ENCODE measurements at regions not wholly inside any gene's neighbourhood (a gene's known extent, or its start where the extent isn't known, plus 50 kb on each side); places are given as distances from the start of the nearest gene placed in this dataset.

DNA sequence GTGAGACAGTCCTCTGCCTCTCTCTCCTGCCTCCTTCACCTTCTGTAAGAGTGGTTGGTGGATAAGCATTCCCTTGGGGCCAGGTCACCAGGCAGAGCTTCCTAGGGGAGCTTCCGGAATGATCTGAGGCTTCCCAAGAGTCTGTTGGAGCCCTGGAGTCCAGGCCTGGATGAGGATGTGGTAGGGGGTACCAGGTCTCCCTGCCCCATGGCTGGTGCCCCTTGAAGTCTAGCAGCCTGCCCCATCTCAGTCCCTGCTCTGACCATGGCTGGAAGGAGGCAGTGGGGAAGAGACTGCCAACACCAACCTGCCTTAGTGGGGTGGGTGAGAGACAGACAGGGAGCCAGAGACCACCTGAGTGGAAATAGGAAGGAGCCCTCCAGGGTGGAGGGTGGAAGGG is 1316.9 kb downstream of the UQCRFS1 start:
- DNase-seq (ENCODE audit: low spot score), result no peak

DNA sequence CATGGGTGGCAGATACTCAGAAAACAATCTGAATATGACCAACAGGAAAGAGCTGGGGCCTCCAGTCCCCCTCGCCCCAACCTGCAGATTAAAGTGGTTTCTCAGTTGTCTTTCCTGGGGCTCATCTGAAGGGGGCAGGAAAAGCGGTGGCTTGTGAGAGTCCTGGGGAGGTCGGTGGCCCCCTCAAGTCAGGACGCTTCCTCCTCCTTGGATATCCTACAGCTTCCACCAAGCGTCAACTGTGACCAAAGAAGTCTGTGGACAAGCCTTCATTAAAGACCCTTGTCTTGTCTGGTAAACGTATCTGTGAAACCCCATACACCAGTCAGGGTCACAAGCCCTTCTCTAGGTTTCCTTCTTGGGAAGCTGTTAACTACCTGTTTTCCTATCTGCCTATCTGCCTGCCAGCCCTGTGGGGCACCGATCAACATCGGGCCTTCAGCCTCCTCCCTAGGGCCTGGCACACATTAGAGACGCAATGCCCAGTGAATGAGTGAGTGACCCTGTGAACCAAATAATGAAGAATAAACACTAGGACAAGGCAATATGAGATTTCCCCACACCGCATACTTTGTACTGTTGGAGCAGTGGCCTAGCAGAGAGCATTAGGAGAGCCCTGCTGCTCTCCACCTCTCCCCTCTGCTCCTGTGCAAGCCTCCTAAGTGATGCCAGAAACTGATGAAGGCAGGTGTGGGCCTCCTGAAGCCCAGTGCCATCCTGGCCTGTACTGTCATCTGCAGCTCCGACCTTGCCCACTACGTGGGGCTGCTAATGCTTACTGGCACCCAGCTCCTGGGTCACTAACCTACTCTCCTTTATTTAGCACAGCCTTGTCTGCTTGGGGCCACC is 1317.8 kb downstream of the UQCRFS1 start:
- no peak for DNase-seq (ENCODE audit: low spot score)

DNA sequence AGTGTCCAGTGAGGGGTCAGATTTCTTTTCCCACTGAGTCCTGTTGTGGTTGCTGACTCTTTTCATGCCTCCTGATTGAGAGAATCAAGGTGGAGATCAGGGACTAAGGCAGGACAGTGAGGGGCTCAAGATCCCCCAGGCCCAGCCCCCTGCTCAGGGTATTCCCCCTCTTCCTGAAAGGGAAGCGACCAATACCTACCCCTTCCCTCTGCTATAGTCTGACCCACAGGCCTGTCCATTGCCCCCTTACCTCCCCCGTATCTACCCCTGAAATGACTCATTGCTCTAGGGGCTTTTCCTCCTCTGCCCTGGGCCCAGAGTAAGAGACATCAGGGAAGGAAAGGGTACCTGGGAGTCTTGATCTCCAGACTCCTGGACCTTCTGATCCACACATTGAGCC is 1320.5 kb downstream of the UQCRFS1 start:
- no peak for DNase-seq (ENCODE audit: low spot score)

- no peak for DNase-seq (ENCODE audit: low spot score)
Measured at GRCh38 chr19:27891411-27891810, 1321.5 kb downstream of the UQCRFS1 start.

DNA sequence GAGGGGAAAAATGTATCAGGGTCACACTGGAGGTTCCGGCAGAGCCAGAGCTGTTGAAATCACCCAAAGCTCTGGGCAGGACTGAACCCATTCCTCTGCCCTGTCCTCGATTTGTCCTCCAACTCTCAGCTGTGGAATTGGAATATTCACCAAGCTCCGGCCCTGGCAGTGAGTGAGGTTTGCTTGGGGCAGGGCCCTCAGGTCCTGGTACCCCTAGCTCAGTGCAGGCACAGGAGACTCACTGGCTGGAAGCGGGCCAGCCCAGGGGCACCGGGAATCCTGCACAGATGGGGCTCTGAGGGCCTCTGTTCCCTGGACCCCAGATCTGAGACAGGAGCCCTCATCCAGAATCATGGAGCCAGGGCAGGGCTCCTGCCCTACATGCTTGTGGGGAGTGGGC is 1322.3 kb downstream of the UQCRFS1 start:
- DNase-seq (ENCODE audit: low spot score), result no peak

- no peak for DNase-seq (ENCODE audit: low spot score)
Measured at GRCh38 chr19:27890206-27890605, 1322.7 kb downstream of the UQCRFS1 start.

DNA sequence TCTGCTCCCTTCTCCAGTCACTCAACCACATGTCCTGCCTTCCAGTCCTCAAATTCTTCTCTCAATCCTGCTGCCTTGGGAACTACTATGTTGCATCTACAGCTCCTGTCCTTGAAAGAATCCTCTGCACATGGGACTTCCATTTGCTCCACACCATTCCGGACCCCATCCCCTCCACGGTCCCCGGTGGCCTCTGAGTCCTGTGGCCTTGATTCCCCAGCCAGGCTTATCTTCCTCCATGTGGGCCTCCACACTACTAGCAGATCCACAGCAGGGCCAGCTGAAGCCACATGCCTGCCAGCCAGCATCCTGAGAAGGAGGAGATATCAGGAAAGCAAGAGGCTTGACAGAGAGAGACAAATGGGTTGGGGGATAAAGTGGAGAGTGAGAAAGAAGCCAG is 1323.8 kb downstream of the UQCRFS1 start:
- no peak for DNase-seq (ENCODE audit: low spot score)

DNA sequence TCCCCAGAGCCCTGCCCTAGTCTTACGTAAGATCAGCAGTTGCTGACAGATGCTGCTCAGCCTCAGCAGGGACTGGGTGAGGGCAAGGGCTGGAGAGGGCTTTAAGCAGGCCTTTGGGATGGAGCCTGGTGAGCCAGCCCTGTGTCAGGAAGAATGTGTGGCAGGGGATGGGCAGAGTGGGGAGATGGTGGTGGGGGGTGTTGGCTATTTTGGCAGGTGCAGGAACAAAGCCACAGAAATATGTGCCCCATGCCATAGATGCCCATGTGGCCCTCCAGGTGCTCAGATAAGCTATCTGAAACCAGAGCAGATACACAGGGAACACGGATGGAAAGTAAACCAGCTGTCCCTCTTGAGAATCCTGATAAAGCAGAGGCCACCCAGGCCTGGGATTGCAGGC is 1325.0 kb downstream of the UQCRFS1 start:
- DNase-seq (ENCODE audit: low spot score), result no peak

DNA sequence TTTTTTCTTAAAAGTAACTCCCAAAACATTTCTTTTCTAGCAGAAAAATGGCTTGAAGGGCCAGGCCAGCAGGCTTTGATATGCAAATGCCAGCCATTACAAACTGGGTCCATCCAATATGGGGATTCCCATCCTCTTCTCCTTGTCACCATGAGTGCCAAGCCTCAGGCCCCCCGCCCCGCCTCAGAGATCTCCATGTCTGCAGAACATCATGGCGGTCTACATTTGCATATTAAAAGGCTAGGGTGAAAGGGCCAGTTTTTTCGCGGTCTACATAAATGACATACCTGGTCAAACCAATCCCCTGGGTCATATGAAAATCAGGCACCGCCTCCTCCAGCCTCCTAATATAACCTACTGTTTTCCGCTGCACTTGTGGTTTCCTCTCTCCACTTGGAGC is 1327.6 kb downstream of the UQCRFS1 start:
- no peak for DNase-seq (ENCODE audit: low spot score)

- DNase-seq (ENCODE audit: low spot score), result no peak
Measured at GRCh38 chr19:27884376-27884775, 1328.6 kb downstream of the UQCRFS1 start.

DNA sequence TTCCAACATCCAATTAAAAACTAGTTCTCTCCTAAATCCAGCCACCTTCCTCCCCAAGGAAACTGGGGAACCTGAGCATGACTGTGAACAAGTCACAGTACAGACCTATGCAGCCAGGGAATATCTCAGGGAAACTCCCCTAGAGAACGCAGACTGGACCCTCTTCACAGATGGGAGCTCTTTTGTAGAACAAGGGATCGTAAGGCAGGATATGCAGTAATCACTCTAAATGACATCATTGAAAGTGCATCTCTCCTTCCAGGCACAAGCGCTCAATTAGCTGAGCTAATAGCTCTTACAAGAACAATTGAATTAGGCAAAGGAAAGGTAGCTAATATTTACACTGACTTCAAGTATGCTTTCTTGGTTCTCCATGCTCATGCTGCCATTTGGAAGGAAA is 1331.7 kb downstream of the UQCRFS1 start:
- no peak for DNase-seq (ENCODE audit: low spot score)

DNA sequence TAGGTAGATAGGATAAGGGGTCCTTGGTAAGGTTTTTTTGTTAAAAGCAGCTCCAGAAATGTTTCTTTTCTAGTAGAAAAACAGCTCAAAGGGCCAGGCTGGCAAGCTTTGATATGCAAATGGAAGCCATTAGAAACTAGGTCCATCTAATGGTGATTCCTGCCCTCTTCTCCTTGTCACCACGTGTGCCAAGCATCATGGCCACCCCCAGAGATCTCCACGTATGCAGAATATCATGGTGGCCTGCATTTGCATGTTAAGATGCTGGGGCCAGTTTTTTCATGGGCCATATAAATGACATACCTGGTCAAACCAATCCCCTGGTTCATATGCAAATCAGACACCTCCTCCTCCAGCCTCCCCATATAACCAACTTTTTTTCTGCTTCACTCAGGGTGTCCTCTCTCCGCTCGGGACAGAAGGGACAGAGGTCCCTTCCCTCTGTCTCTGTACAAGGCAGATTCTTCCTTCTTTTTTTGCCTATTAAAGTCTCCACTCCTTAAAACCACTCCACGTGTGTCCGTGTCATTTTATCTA is 1335.9 kb downstream of the UQCRFS1 start:
- DNase-seq (ENCODE audit: low spot score), result no peak

DNA sequence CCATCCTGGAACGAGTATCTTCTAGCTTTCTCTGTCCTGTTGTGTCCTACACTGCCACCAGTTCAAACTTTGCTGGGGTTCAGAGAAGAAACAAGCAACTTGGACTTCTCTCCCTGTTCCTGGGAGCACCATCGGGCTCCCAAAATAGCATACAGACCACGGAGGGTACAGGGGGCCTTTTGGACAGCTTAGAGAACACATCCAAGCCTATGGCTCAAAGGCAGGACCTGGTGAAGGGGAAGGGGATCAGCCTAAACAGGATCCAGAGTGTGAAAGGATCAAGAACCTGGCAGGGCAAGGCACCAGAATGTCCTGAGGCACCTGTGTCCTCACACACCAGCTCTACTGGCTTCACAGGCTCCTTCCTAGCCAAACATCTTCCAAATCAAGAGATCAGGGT is 1336.5 kb downstream of the UQCRFS1 start:
- DNase-seq (ENCODE audit: low spot score), result no peak

DNA sequence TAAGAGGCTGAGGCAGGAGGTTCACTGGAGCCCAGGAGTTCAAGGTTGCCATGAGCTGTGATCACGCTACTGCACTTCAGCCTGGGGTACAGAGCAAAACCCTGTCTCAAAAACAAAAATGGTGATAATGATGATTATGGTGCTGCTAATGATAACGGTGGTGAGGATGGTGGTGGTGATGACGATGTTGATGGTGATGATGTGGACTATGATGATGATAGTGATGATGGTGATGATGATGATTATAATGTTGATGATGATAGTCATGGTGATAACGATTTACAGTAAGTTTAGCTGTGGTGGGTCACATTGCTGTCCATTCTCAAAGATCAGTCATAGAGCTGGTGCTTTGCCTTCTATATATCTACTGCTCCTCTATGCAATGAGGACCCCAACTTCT is 1340.6 kb downstream of the UQCRFS1 start:
- DNase-seq (ENCODE audit: low spot score), result no peak

- DNase-seq (ENCODE audit: low spot score), result no peak
Measured at GRCh38 chr19:27870293-27870692, 1342.7 kb downstream of the UQCRFS1 start.

DNA sequence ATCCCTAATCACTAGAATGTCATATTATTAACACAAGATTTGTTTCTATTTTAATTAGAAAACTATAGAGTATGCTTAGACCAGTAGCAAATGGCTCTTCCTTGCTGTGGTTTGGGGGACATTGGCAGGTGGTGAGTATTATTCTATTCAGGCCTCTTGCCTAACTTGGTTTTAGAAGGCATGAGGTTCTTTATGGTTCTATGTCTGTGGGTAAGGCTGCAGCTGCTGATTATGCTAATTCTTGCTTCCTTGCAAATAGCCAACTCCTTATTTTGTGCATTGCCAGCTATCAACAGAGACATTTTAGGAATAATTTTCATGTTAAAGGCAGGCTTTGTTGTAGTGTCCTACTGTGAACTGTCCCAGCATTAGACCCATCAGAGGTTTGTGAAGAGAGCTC is 1344.9 kb downstream of the UQCRFS1 start:
- no peak for DNase-seq (ENCODE audit: low spot score)

DNA sequence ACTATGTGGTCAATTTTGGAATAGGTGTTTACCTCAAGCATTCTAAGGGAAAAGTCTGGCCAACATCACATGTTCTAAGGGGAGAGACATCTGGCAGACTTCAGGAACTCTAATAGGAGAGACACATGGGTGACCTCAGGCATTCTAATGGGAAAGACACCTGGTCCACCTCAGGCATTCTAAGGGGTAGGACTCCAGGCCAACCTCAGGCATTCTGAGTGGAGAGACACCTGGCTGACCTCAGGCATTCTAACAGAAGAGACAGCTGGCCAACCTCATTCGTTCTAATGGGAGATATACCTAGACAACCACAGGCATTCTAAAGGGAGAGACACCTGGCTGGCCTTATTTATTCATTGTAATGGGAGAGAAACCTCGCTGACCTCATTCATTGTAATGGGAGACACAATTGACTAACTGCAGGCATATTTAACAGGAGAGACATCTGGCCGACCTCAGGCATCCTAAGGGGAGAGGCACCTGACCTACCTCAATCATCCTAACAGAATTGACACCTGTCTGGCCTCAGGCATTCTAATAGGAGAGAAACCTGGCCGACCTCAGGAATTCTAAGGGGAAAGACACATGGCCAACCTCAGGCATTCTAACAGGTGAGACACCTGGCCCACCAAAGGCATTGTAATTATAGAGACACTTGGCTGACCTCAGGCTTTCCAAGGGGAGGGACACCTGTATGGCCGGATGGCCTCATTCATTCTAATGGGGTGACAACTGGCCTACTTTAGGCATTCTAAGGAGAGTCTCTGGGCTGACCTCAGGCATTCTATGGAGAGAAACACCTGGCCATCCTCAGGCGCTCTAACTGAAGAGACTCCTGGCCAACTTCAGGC is 1346.8 kb downstream of the UQCRFS1 start:
- no peak for DNase-seq (ENCODE audit: low spot score)

DNA sequence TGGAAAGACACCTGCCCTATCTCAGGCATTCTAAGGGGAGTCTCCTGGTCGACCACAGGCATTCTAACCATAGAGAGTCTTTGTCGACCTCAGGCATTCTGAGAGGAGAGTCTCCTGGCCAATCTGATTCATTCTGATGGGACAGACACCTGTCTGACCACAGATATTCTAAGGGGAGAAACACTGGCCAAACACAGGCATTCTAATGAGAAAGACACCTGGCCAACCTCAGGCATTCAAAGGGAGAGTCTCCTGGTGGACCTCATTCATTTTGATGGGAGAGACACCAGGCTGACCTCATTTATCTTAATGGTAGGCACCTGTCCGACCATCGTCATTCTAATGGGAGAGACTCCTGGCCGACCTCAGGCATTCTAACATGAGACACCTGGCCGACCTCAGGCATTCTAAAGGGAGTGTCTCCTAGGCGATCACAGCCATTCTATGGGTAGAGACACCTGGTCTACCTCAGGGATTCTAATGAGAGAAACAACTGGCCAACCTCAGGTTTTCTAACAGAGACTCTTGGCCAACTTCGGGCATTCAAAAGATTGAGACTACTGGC is 1351.5 kb downstream of the UQCRFS1 start:
- DNase-seq (ENCODE audit: low spot score), result no peak

DNA sequence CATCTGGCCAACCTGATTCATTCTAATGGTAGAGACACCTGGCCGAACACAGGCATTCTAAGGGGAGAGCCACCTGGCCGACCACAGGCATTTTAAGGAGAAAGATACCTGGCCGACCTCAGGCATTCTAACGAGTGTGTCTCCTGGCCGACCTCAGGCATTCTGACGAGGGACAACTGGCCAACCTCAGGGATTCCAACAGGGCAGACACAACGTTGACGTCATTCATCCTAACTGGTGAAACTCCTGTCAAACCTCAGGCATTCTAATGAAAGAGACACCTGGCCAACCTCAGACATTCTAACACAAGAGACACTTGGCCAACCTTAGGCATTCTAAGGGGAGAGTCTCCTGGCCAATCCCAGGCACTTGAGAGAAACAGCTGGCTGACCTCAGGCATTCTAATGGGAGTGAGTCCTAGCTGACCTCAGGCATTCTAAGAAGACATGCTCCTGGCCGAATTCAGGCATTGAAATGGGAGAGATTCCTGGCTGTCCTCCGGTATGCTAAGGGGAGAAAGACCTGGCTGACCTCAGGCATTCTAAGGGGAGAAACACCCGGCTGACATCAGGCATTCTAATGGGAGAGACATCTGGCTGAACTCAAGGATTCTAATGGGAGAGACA is 1352.5 kb downstream of the UQCRFS1 start:
- no peak for DNase-seq (ENCODE audit: low spot score)

- DNase-seq (ENCODE audit: low spot score), result no peak
Measured at GRCh38 chr19:27859689-27860088, 1353.3 kb downstream of the UQCRFS1 start.

DNA sequence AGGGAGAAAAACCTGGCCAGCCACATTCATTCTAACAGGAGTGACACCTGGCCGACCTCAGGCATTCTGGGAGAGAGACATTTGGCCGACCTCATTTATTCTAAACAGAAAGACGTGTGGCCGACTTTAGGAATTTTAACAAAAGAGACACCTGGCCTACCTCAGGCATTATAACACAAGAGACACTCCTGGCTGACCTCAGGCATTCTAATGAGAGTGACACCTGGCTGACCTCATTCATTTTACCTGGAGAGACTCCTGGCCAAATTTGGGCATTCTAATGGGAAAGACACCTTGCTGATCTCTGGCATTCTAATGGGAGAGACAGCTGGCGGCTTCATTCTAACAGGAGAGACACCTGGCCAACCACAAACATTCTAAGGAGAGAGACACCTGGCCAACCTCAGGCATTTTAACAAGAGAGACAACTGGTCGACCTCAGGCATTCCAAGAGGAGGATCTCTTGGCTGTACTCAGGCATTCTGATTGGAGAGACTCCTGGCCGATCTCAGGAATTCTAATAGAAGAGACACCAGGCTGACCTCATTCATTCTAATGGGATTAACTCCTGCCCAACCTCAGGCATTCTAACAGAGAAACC is 1353.9 kb downstream of the UQCRFS1 start:
- no peak for DNase-seq (ENCODE audit: low spot score)

Measured in HT-29 (cell line).